ENCODE measurements at regions not wholly inside any gene's neighbourhood (a gene's known extent, or its start where the extent isn't known, plus 50 kb on each side); places are given as distances from the start of the nearest gene placed in this dataset.

DNA sequence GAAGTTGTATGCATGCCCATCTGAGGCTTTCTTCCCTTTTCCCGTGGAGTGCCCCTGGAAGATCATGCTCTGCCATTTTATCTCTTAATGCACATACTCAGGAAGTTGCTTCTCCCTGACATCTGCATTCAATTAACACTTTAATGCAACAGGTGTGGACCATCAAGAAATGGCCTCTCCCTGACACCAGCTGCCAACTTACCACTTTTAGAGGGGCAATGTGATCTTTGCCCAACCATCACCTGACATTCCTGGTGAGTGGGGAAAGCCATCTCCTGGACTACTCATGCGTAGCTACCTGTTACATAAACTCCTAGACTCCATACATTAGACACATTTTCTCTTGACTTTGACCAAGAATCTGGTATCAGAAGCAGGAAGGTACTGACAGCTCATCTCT lies 1450.4 kb upstream of the CDH9 start:
- DNase-seq (no peak), FAIRE-seq (no peak)
- 58 to 76% (median 71%) methylated on average over 2 of the region's 2 CpGs for WGBS, 3 donors

DNA sequence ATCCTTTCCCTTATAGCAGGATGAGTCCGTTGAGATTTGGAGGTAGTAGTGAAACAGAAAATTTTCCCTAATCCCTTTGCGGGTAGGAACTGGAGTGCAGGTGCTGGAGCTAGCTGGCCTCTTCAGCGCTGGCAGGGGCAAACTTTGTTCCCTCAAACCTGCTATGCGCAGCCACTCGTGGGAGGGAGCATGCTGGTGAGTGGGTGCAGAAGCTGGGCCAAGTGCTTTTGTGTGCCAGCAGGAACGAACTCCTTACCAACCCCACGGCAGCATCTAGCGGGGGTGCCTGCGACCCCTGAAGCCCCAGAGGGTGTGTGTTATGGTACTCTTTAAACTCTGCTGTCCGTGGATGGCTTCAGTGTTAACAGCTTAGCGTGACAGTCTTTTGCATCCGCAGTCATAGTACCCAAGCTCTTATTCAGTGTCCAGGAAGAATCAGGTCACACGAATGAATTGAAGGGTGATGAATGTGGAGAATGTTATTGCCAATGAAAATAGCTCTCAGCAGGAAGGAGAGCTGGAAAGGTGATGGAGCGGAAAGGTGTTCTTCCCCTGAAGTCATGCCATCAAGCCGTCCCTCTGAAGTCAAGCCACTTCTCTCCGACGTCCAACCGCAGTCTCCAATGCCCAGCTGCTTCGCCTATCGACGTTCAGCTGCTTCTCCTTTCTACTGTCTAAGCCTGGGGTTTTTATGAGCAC lies 1445.1 kb upstream of the CDH9 start:
- Histone ChIP-seq H3K4me1 (ENCODE audit: control insufficient read depth in 3 of 3, insufficient read depth in 2 of 3, low read depth in 1 of 3, low read length in 2 of 3) (no peaks in the 10 kb centered on the region), H3K27ac (ENCODE audit: low read depth in 1 of 3, low read length in 2 of 3) (no peak overlapping the region), H3K27me3 (ENCODE audit: control insufficient read depth in 3 of 3, insufficient read depth in 3 of 3, low read length in 3 of 3) (no peaks in the 10 kb centered on the region), H3K4me3 (ENCODE audit: low read depth in 1 of 3, low read length in 3 of 3) (no peak overlapping the region), H3K36me3 (ENCODE audit: control insufficient read depth in 3 of 3, insufficient read depth in 2 of 3, low read depth in 1 of 3, low read length in 3 of 3) (no peaks in the 10 kb centered on the region), H3K9me3 (ENCODE audit: control insufficient read depth in 2 of 2, insufficient read depth in 1 of 2, low read depth in 1 of 2, low read length in 1 of 2) (peaks cover 0 to 3% of the 10 kb centered on the region in 2 donors)
- 84 to 89% (median 85%) methylated on average over 21 of the region's 21 CpGs for whole genome bisulfite sequencing, 3 donors
- DNase-seq (no peak), FAIRE-seq (no peak)

More for the DNA sequence above, 1450.4 kb upstream of the CDH9 start:
- H3K4me1 ChIP-seq (ENCODE audit: control insufficient read depth in 3 of 3, insufficient read depth in 2 of 3, low read depth in 1 of 3, low read length in 2 of 3): no peaks in the 10 kb centered on the region
- no peaks in the 10 kb centered on the region for H3K27me3 ChIP-seq (ENCODE audit: control insufficient read depth in 3 of 3, insufficient read depth in 3 of 3, low read length in 3 of 3)
- no peak overlapping the region for H3K27ac ChIP-seq (ENCODE audit: low read depth in 1 of 3, low read length in 2 of 3)
- no peaks in the 10 kb centered on the region for H3K36me3 ChIP-seq (ENCODE audit: control insufficient read depth in 3 of 3, insufficient read depth in 2 of 3, low read depth in 1 of 3, low read length in 3 of 3)
- peaks cover 0 to 3% of the 10 kb centered on the region in 2 donors for H3K9me3 ChIP-seq (ENCODE audit: control insufficient read depth in 2 of 2, insufficient read depth in 1 of 2, low read depth in 1 of 2, low read length in 1 of 2)
- no peak overlapping the region for H3K4me3 ChIP-seq (ENCODE audit: low read depth in 1 of 3, low read length in 3 of 3)

DNA sequence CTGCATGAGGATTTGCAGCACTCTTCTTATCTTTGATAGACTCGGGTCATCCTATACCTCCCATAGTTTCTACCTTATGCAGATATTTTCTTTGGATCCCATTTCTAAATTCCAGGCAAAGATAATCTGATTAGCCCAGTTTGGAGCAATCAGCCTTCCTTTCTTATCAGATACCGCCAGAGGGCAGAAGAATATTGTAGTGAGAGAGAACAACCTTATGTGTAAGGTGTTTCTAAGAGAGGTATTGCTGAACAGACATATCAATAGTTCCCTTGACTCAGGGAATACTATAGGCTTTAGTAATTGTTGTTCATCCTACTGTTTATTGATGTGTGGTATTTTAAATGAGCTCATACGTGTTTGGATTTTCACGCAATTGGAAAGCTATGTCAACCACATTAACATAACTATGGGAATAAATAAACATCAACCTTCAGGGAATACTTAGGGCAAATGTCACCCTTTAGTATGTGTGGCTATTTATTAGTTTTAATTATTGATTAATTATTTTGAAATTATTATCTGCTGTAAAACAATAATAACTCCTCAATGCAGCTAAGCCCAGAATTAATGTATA lies 1435.2 kb upstream of the CDH9 start:
- FAIRE-seq: no peak
- WGBS, 3 donors: 56 to 69% (median 64%) methylated on average over 4 of the region's 4 CpGs

DNA sequence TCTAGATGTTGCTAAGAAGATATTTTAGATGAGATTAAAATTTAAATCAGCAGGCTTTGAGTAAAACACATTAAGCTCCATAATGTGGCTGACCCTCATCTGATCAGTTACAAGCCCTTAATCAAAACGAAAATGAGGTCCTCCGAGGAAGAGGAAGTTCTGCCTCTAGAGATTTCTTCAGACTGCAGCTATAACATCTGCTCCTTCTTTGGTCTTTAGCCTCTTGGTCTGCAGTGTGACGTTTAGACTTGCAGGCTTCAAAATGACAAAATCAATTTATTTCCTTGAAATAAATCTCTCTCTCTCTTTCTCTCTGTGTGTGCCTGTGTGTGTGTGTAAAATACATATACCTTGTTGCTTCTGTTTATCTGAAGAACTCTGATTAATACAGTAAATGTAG lies 1429.8 kb upstream of the CDH9 start:
- no peak for FAIRE-seq
- H3K27ac ChIP-seq (ENCODE audit: low read depth in 1 of 3, low read length in 2 of 3): no peak overlapping the region
- no peaks in the 10 kb centered on the region for H3K9me3 ChIP-seq (ENCODE audit: control insufficient read depth in 2 of 2, insufficient read depth in 1 of 2, low read depth in 1 of 2, low read length in 1 of 2)
- H3K36me3 ChIP-seq (ENCODE audit: control insufficient read depth in 3 of 3, insufficient read depth in 2 of 3, low read depth in 1 of 3, low read length in 3 of 3): no peaks in the 10 kb centered on the region
- no peaks in the 10 kb centered on the region for H3K27me3 ChIP-seq (ENCODE audit: control insufficient read depth in 3 of 3, insufficient read depth in 3 of 3, low read length in 3 of 3)
- no peak overlapping the region for H3K4me3 ChIP-seq (ENCODE audit: low read depth in 1 of 3, low read length in 3 of 3)
- H3K4me1 ChIP-seq (ENCODE audit: control insufficient read depth in 3 of 3, insufficient read depth in 2 of 3, low read depth in 1 of 3, low read length in 2 of 3): no peaks in the 10 kb centered on the region
- WGBS, 3 donors: 8 to 13% (median 9%) methylated on average over 3 of the region's 3 CpGs
- DNase-seq: no peak

More for the DNA sequence above, 1435.2 kb upstream of the CDH9 start:
- Histone ChIP-seq H3K27me3 (ENCODE audit: control insufficient read depth in 3 of 3, insufficient read depth in 3 of 3, low read length in 3 of 3) (no peaks in the 10 kb centered on the region), H3K36me3 (ENCODE audit: control insufficient read depth in 3 of 3, insufficient read depth in 2 of 3, low read depth in 1 of 3, low read length in 3 of 3) (no peaks in the 10 kb centered on the region), H3K9me3 (ENCODE audit: control insufficient read depth in 2 of 2, insufficient read depth in 1 of 2, low read depth in 1 of 2, low read length in 1 of 2) (no peaks in the 10 kb centered on the region), H3K4me3 (ENCODE audit: low read depth in 1 of 3, low read length in 3 of 3) (no peak overlapping the region), H3K27ac (ENCODE audit: low read depth in 1 of 3, low read length in 2 of 3) (no peak overlapping the region), H3K4me1 (ENCODE audit: control insufficient read depth in 3 of 3, insufficient read depth in 2 of 3, low read depth in 1 of 3, low read length in 2 of 3) (no peaks in the 10 kb centered on the region)
- no peak for DNase-seq

DNA sequence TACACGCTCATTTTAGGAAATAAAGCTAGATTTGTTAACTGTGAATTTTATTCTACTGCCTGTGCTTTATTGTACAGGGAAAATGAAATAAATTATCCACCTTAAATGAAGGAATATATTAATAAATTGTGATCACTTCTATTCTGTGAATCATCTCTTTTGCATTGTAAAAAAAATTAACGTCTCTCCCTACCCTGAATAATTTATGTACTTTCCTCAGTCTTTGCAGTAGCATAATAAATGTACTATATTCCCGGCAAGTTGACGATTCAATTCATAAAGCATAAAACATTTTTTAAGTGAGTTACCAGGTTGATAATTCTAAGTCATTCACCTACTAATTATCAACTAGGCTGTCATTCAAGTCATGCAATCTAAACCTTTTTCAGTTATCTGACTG lies 1425.3 kb upstream of the CDH9 start:
- H3K4me1 ChIP-seq (ENCODE audit: control insufficient read depth in 3 of 3, insufficient read depth in 2 of 3, low read depth in 1 of 3, low read length in 2 of 3): no peaks in the 10 kb centered on the region
- FAIRE-seq: no peak

DNA sequence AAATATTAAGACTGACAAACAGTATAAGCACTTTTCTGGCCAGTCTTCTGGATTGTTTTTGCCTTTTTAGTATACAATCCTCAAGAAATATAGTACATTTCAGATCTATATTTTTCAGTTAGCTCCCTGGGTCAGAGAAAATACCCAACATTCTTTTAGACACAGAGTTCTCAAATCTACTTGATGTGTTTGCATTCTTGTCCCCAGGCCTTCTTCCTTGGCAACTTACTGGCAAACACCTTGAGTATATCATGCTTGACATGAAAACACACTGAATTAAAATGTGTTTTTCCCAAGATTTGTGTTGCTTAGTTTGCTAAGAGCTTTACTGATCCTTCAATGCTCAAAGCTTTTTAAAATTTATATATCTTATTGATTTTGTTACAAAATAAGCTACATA lies 1413.1 kb upstream of the CDH9 start:
- Histone ChIP-seq H3K9me3 (ENCODE audit: control insufficient read depth in 2 of 2, insufficient read depth in 1 of 2, low read depth in 1 of 2, low read length in 1 of 2) (peaks cover 0 to 3% of the 10 kb centered on the region in 2 donors), H3K27me3 (ENCODE audit: control insufficient read depth in 3 of 3, insufficient read depth in 3 of 3, low read length in 3 of 3) (no peaks in the 10 kb centered on the region), H3K27ac (ENCODE audit: low read depth in 1 of 3, low read length in 2 of 3) (no peak overlapping the region), H3K36me3 (ENCODE audit: control insufficient read depth in 3 of 3, insufficient read depth in 2 of 3, low read depth in 1 of 3, low read length in 3 of 3) (no peaks in the 10 kb centered on the region), H3K4me1 (ENCODE audit: control insufficient read depth in 3 of 3, insufficient read depth in 2 of 3, low read depth in 1 of 3, low read length in 2 of 3) (no peaks in the 10 kb centered on the region), H3K4me3 (ENCODE audit: low read depth in 1 of 3, low read length in 3 of 3) (no peak overlapping the region)
- FAIRE-seq (no peak), DNase-seq (no peak)

More for the DNA sequence above, 1425.3 kb upstream of the CDH9 start:
- H3K27me3 ChIP-seq (ENCODE audit: control insufficient read depth in 3 of 3, insufficient read depth in 3 of 3, low read length in 3 of 3): no peaks in the 10 kb centered on the region
- WGBS, 3 donors: 90 to 93% (median 92%) methylated on average over 4 of the region's 4 CpGs
- no peaks in the 10 kb centered on the region for H3K36me3 ChIP-seq (ENCODE audit: control insufficient read depth in 3 of 3, insufficient read depth in 2 of 3, low read depth in 1 of 3, low read length in 3 of 3)
- no peak overlapping the region for H3K27ac ChIP-seq (ENCODE audit: low read depth in 1 of 3, low read length in 2 of 3)
- no peaks in the 10 kb centered on the region for H3K9me3 ChIP-seq (ENCODE audit: control insufficient read depth in 2 of 2, insufficient read depth in 1 of 2, low read depth in 1 of 2, low read length in 1 of 2)
- DNase-seq: no peak
- no peak overlapping the region for H3K4me3 ChIP-seq (ENCODE audit: low read depth in 1 of 3, low read length in 3 of 3)

DNA sequence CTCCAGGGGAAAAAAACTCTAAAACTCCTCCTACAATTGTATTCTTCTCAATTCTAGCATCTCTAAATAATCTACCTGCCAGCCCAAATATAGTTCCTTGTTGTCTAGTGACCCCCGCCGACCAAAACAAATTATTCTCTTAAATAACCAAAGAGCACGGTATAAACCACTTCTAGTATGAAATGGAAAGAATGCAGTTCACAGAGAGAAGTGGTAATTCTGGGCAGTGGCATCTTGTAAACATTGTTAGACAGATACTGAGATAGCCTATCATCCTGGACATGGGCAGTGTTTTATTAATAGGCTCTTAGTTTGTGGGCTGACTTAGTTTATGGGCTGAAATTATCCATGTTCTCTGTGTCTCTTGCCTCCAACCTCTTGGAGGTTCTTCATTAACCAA lies 1412.6 kb upstream of the CDH9 start:
- DNase-seq (no peak), FAIRE-seq (no peak)
- 21 to 33% (median 30%) methylated on average over 3 of the region's 3 CpGs for WGBS, 3 donors
- H3K27me3 ChIP-seq (ENCODE audit: control insufficient read depth in 3 of 3, insufficient read depth in 3 of 3, low read length in 3 of 3): no peaks in the 10 kb centered on the region
- no peak overlapping the region for H3K4me3 ChIP-seq (ENCODE audit: low read depth in 1 of 3, low read length in 3 of 3)
- no peaks in the 10 kb centered on the region for H3K4me1 ChIP-seq (ENCODE audit: control insufficient read depth in 3 of 3, insufficient read depth in 2 of 3, low read depth in 1 of 3, low read length in 2 of 3)
- peaks cover 0 to 3% of the 10 kb centered on the region in 2 donors for H3K9me3 ChIP-seq (ENCODE audit: control insufficient read depth in 2 of 2, insufficient read depth in 1 of 2, low read depth in 1 of 2, low read length in 1 of 2)
- H3K36me3 ChIP-seq (ENCODE audit: control insufficient read depth in 3 of 3, insufficient read depth in 2 of 3, low read depth in 1 of 3, low read length in 3 of 3): no peaks in the 10 kb centered on the region
- no peak overlapping the region for H3K27ac ChIP-seq (ENCODE audit: low read depth in 1 of 3, low read length in 2 of 3)

DNA sequence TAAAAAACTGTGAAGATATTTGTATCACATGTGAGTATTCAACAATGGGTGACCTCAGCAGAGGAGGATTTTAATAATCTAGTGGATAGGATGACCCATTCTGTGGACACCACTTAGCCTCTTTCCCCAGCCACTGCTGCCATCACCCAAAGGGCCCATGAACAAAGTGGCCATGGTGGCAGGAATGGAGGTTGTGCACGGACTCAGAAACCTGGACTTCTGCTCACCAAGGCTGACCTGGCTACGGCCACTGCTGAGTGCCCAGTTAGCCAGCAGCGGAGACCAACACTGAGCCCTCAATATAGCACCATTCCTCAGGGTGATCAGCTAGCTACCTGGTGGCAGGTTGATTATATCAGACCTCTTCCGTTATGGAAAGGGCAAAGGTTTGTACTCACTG lies 1410.4 kb upstream of the CDH9 start:
- Histone ChIP-seq H3K27me3 (ENCODE audit: control insufficient read depth in 3 of 3, insufficient read depth in 3 of 3, low read length in 3 of 3) (no peaks in the 10 kb centered on the region), H3K9me3 (ENCODE audit: control insufficient read depth in 2 of 2, insufficient read depth in 1 of 2, low read depth in 1 of 2, low read length in 1 of 2) (peaks cover 0 to 3% of the 10 kb centered on the region in 2 donors), H3K27ac (ENCODE audit: low read depth in 1 of 3, low read length in 2 of 3) (no peak overlapping the region), H3K36me3 (ENCODE audit: control insufficient read depth in 3 of 3, insufficient read depth in 2 of 3, low read depth in 1 of 3, low read length in 3 of 3) (no peaks in the 10 kb centered on the region), H3K4me1 (ENCODE audit: control insufficient read depth in 3 of 3, insufficient read depth in 2 of 3, low read depth in 1 of 3, low read length in 2 of 3) (no peaks in the 10 kb centered on the region), H3K4me3 (ENCODE audit: low read depth in 1 of 3, low read length in 3 of 3) (no peak overlapping the region)
- no peak for FAIRE-seq
- DNase-seq: no peak
- 76 to 86% (median 84%) methylated on average over 4 of the region's 4 CpGs for WGBS, 3 donors

All from small intestine (tissue), 7 donors.